HG03469 (cell line): ENCODE measurements at regions not wholly inside any gene's neighbourhood (a gene's known extent, or its start where the extent isn't known, plus 50 kb on each side); places are given as distances from the start of the nearest gene placed in this dataset.

Experiments used
- ATAC-seq: cut with Tn5 transposase; IDR thresholded peaks from one replicate; pipeline ENCODE4 v1.9.1; 2021; ENCODE audit warnings: mild to moderate bottlenecking, moderate library complexity, moderate number of reproducible peaks; ENCODE audit not compliant: unreplicated experiment

- ATAC-seq, result no peak
Measured at GRCh38 chr1:47627016-47627415, 189.2 kb downstream of the FOXD2 start.

GRCh38 chr1:47627471-47628370 lies 189.9 kb downstream of the FOXD2 start:
- ATAC-seq, result no peak

- ATAC-seq, result no peak
Measured at GRCh38 chr1:47629201-47629600, 191.4 kb downstream of the FOXD2 start.

- no peak for ATAC-seq
Measured at GRCh38 chr1:47630346-47630745, 192.5 kb downstream of the FOXD2 start.

GRCh38 chr1:47631411-47631995 lies 193.7 kb downstream of the FOXD2 start:
- ATAC-seq, result no peak

GRCh38 chr1:47635111-47635510 lies 197.3 kb downstream of the FOXD2 start:
- no peak for ATAC-seq

GRCh38 chr1:47635597-47635996 lies 197.8 kb downstream of the FOXD2 start:
- no peak for ATAC-seq

- no peak for ATAC-seq
Measured at GRCh38 chr1:47637111-47637685, 199.4 kb downstream of the FOXD2 start.

- no peak for ATAC-seq
Measured at GRCh38 chr1:47638240-47638639, 200.4 kb downstream of the FOXD2 start.

GRCh38 chr1:47638713-47639112 lies 200.9 kb downstream of the FOXD2 start:
- no peak for ATAC-seq

- ATAC-seq, result no peak
Measured at GRCh38 chr1:47643306-47644211, 205.7 kb downstream of the FOXD2 start.

- no peak for ATAC-seq
Measured at GRCh38 chr1:47644212-47644573, 206.3 kb downstream of the FOXD2 start.

- ATAC-seq, result no peak
Measured at GRCh38 chr1:47645151-47645550, 207.3 kb downstream of the FOXD2 start.

- no peak for ATAC-seq
Measured at GRCh38 chr1:47646676-47647075, 208.8 kb downstream of the FOXD2 start.

GRCh38 chr1:47647327-47647845 lies 209.5 kb downstream of the FOXD2 start:
- ATAC-seq, result no peak

GRCh38 chr1:47650205-47650604 lies 212.4 kb downstream of the FOXD2 start:
- no peak for ATAC-seq

GRCh38 chr1:47650611-47651010 lies 212.8 kb downstream of the FOXD2 start:
- no peak for ATAC-seq

- ATAC-seq, result no peak
Measured at GRCh38 chr1:47651311-47652089, 213.7 kb downstream of the FOXD2 start.

- ATAC-seq, result no peak
Measured at GRCh38 chr1:47655521-47656300, 217.9 kb downstream of the FOXD2 start.
